HCT116 (cell line): ENCODE measurements at regions not wholly inside any gene's neighbourhood (a gene's known extent, or its start where the extent isn't known, plus 50 kb on each side); places are given as distances from the start of the nearest gene placed in this dataset.

ENCODE experiments used
- ATAC-seq: fragments of 200-7000 bp; cut with Tn5 transposase; 2 replicates; pipeline ENCODE4 v1.9.1; 2020; ENCODE audit warnings: mild to moderate bottlenecking, moderate library complexity
- BruUV-seq: library from RNA; stranded (reverse); fragments of 400-500 nt; replicated peaks from 2 replicates; lab custom pipeline; 2021; lab: Mats Ljungman, UMichigan
- CTCF ChIA-PET: fragments of 300-600 bp; sonication (Branson Sonifier 250); formaldehyde crosslinking; loops from one replicate; lab custom pipeline; 2021; ENCODE audit warnings: antibody characterized with exemption; lab: Charles Lee
- POLR2A ChIA-PET: fragments of 300-600, 350-600 bp; sonication (Branson Sonifier 250); formaldehyde crosslinking; loops from one replicate; lab custom pipeline; 2021; ENCODE audit warnings: antibody characterized with exemption; lab: Charles Lee
- RAD21 ChIA-PET, 2 experiments: fragments of 300-600 bp; sonication (Branson Sonifier 250); formaldehyde crosslinking; loops; one replicate each; lab custom pipeline; 2023; ENCODE audit warnings: low total read pairs in 2 of 2; ENCODE audit not compliant: uncharacterized antibody in 2 of 2, unreplicated experiment in 2 of 2, low non-redundant PET in 1 of 2; lab: Charles Lee
- DNase-seq: peaks from one replicate; pipeline ENCODE4 v3.0.0-alpha.2; 2010; ENCODE audit warnings: low read depth, low spot score
- H2AFZ ChIP-seq: fragments of 200-600 bp; shearing (Covaris generic), sonication (generic); 2 replicates; pipeline ENCODE4 v1.6.1; 2017; ENCODE audit warnings: low read depth, mixed run types, mixed read lengths, antibody characterized with exemption, low read length; ENCODE audit not compliant: poor library complexity, severe bottlenecking
- H3K27ac ChIP-seq: 2 replicates; pipeline ENCODE4 v1.5.1; 2012; ENCODE audit warnings: low read depth, low read length
- H3K27me3 ChIP-seq: fragments of 200-600 bp; sonication (generic); 2 replicates; pipeline ENCODE4 v1.6.1; 2016; ENCODE audit warnings: mixed run types, low read length, mixed read lengths; ENCODE audit not compliant: insufficient read depth
- H3K36me3 ChIP-seq, 2 experiments: fragments of 200-500 bp in 1 of 2; fragments of 200-600 bp in 1 of 2; sonication (Bioruptor generic) in 1 of 2; sonication (generic) in 1 of 2; 2 replicates each; pipeline versions ENCODE4 v1.5.1 to v1.6.1; 2014 to 2016; ENCODE audit warnings: low read length in 2 of 2, inconsistent platforms in 1 of 2, mixed read lengths in 1 of 2, mixed run types in 1 of 2; ENCODE audit not compliant: insufficient read depth in 2 of 2, control insufficient read depth in 1 of 2
- H3K4me1 ChIP-seq, 2 experiments: fragments of 200-600 bp in 1 of 2; sonication (generic) in 1 of 2; 2 replicates each; pipeline versions ENCODE4 v1.5.1 to v1.6.1; 2012 to 2017; ENCODE audit warnings: low read length in 2 of 2, inconsistent platforms in 1 of 2, mild to moderate bottlenecking in 1 of 2, mixed read lengths in 1 of 2, mixed run types in 1 of 2, moderate library complexity in 1 of 2; ENCODE audit not compliant: insufficient read depth in 2 of 2, control insufficient read depth in 1 of 2
- H3K4me2 ChIP-seq: fragments of 200-600 bp; sonication (generic); 2 replicates; pipeline ENCODE4 v1.6.1; 2017; ENCODE audit warnings: mixed run types, low read length, mixed read lengths
- H3K4me3 ChIP-seq, 2 experiments: fragments of 200-600 bp in 1 of 2; sonication (generic) in 1 of 2; replicated peaks in 1 of 2; 2 replicates each; pipeline ENCODE4 v1.5.1; 2011 to 2016; ENCODE audit warnings: low read length in 2 of 2, control low read depth in 1 of 2, low read depth in 1 of 2, mild to moderate bottlenecking in 1 of 2, mixed read lengths in 1 of 2, mixed run types in 1 of 2
- H3K79me2 ChIP-seq: fragments of 200-600 bp; sonication (generic); 2 replicates; pipeline ENCODE4 v1.6.1; 2017; ENCODE audit warnings: mild to moderate bottlenecking, mixed run types, low read length, moderate library complexity, mixed read lengths; ENCODE audit not compliant: insufficient read depth
- H3K9ac ChIP-seq: fragments of 200-600 bp; sonication (generic); 2 replicates; pipeline ENCODE4 v1.6.1; 2016; ENCODE audit warnings: low read length, mixed read lengths
- H3K9me2 ChIP-seq: fragments of 200-600 bp; sonication (generic), shearing (Covaris generic); 2 replicates; pipeline ENCODE4 v1.6.1; 2017; ENCODE audit warnings: mixed run types, mild to moderate bottlenecking, moderate library complexity; ENCODE audit not compliant: insufficient read depth
- H3K9me3 ChIP-seq, 2 experiments: fragments of 200-500 bp in 1 of 2; fragments of 200-600 bp in 1 of 2; sonication (Bioruptor generic) in 1 of 2; sonication (generic) in 1 of 2; 2 replicates each; pipeline ENCODE4 v1.6.1; 2014 to 2017; ENCODE audit warnings: low read length in 2 of 2, mixed read lengths in 2 of 2, inconsistent platforms in 1 of 2, low read depth in 1 of 2, mild to moderate bottlenecking in 1 of 2, mixed run types in 1 of 2, moderate library complexity in 1 of 2; ENCODE audit not compliant: control insufficient read depth in 1 of 2, insufficient read depth in 1 of 2
- H4K20me1 ChIP-seq: fragments of 200-600 bp; sonication (generic), shearing (Covaris generic); 2 replicates; pipeline ENCODE4 v1.6.1; 2017; ENCODE audit warnings: mixed run types, mild to moderate bottlenecking, moderate library complexity; ENCODE audit not compliant: insufficient read depth
- CTCF ChIP-seq, 3 experiments: fragments of 200-600 bp in 1 of 3; sonication (generic) in 1 of 3; IDR thresholded peaks in 2 of 3; conservative IDR thresholded peaks in 1 of 3; 2 replicates each; pipeline ENCODE4 v1.5.1; 2012 to 2017; ENCODE audit warnings: low read depth in 2 of 3, low read length in 2 of 3, antibody characterized with exemption in 1 of 3, borderline replicate concordance in 1 of 3, control low read depth in 1 of 3, mild to moderate bottlenecking in 1 of 3, mixed read lengths in 1 of 3, mixed run types in 1 of 3, moderate library complexity in 1 of 3; ENCODE audit not compliant: insufficient read depth in 1 of 3
- JUND ChIP-seq: IDR thresholded peaks from 2 replicates; pipeline ENCODE4 v1.6.1; 2012
- POLR2A ChIP-seq: IDR thresholded peaks from 2 replicates; pipeline ENCODE4 v1.7.0; 2011; ENCODE audit warnings: borderline replicate concordance; ENCODE audit not compliant: insufficient read depth, insufficient read length; ENCODE audit errors: extremely low read depth
- POLR2AphosphoS5 ChIP-seq: IDR thresholded peaks from 2 replicates; pipeline ENCODE4 v1.6.1; 2011; ENCODE audit warnings: mild to moderate bottlenecking, low read depth, low read length, moderate library complexity
- REST ChIP-seq: IDR thresholded peaks from 2 replicates; pipeline ENCODE4 v1.6.1; 2012; ENCODE audit warnings: low read depth
- SIN3A ChIP-seq: IDR thresholded peaks from 2 replicates; pipeline ENCODE4 v1.6.1; 2012; ENCODE audit warnings: low read depth
- SP1 ChIP-seq: IDR thresholded peaks from 2 replicates; pipeline ENCODE4 v1.6.1; 2012; ENCODE audit warnings: low read depth
- TCF7L2 ChIP-seq: IDR thresholded peaks from 2 replicates; pipeline ENCODE4 v1.7.0; 2011; ENCODE audit warnings: borderline replicate concordance, inconsistent platforms; ENCODE audit not compliant: insufficient read depth, insufficient read length; ENCODE audit errors: extremely low read depth
- intact Hi-C: fragments of 100-400 bp; cut with micrococcal nuclease; formaldehyde crosslinking; loops from 2 replicates; pipeline ENCODE4 v1.10.0; 2022

GRCh38 chr3:72347819-72348319 is 500.4 kb downstream of the SHQ1 start:
- intact Hi-C loops: no loop called here
- Histone ChIP-seq H3K9me2 (no peaks in the 10 kb centered on the region), H3K36me3 (no peaks in the 10 kb centered on the region), H3K27me3 (no peaks in the 10 kb centered on the region), H3K4me1 (peaks cover 0 to 19% of the 10 kb centered on the region in 2 experiments; a peak in 3 of 4 replicates), H3K4me2 (peak overlapping the region; percentile 40), H4K20me1 (no peaks in the 10 kb centered on the region), H3K27ac (no peak overlapping the region), H2AFZ (peak overlapping the region; percentile 6), H3K9me3 (no peaks in the 10 kb centered on the region), H3K79me2 (no peaks in the 10 kb centered on the region), H3K9ac (no peak overlapping the region), H3K4me3 (no peak overlapping the region)
- DNase-seq (no peak), ATAC-seq (peak; percentile 77)
- TF ChIP-seq POLR2AphosphoS5: no peak
- no peak for TF ChIP-seq TCF7L2
- no peak for TF ChIP-seq REST
- no peak for TF ChIP-seq SP1
- 0 out of 6 replicates have a peak, but pooled peaks of 1 of the 3 experiments have one; percentile 2 for TF ChIP-seq CTCF (IDR thresholded peaks at IDR 0.05 in 2 of 3, conservative IDR thresholded peaks at IDR 0.05 in 1 of 3; ENCODE audit: borderline replicate concordance in 1 of 3, insufficient read depth in 1 of 3, low read depth in 2 of 3, low read length in 2 of 3)
- no peak for TF ChIP-seq SIN3A
- TF ChIP-seq POLR2A: no peak
- no peak for TF ChIP-seq JUND
- ChIA-PET RAD21 (no interaction called here), POLR2A (no interaction called here), CTCF (no interaction called here)
- no TSS peak for BruUV-seq
